ENCODE measurements at regions not wholly inside any gene's neighbourhood (a gene's known extent, or its start where the extent isn't known, plus 50 kb on each side); places are given as distances from the start of the nearest gene placed in this dataset.
"Not testable (repeated sequence)": the region's sequence is repeated elsewhere in the genome, so short reads cannot be mapped to it uniquely, and the experiment has no call there.

DNA sequence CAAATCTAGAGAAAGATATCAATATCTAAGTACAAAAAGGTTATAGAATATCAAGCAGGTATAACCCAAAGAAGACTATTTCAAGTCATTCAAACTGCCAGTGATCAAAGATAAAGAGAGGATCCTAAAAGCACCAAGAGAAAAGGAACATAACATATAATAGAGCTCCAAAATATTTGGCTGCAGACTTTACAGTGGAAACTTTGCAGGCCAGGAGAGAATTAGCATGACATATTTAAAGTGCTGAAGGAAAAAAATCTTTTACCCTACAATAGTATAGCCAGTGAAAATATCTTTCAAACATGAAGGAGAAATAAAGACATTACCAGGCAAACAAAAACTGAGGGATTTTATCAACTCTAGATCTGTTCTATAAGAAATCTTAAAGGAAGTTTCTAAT is 254.3 kb upstream of the ARHGEF26 start:
- DNase-seq: no peak

DNA sequence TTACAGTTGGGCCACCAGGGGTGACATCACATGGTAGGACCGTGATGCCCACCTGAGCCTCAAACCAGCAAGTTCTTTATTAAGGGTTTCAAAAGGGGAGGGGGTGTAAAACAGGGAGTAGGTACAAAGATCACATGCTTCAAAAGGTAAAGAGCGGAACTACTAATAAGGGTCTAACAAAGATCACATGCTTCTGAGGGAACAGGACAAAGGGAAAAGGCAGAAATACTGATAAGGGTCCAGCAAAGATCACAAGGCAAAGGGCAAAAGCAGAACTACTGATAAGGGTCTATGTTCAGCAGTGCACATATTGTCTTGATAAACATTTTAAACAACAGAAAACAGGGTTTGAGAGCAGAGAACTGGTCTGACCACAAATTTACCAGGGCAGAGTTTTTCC is 246.8 kb upstream of the ARHGEF26 start:
- not testable (repeated sequence) for DNase-seq

DNA sequence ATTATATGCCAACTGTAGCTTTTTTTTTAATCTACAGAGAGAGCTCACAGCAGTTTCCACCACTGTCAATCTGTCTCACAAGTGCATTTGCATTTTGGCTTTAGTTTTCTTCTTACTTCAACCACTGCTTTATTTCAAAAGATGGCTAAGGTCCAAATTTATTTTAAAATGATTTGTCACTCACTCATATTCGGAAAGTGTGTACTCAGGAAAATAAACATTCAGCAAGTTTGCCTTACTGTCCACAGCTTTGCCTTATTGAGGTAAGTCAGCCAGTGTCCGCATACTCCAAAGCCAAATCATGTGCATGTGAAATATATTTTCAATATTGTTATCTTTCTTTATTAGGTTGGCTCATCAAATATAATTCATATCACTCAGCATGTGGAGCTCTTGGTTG is 240.7 kb upstream of the ARHGEF26 start:
- DNase-seq: no peak

DNA sequence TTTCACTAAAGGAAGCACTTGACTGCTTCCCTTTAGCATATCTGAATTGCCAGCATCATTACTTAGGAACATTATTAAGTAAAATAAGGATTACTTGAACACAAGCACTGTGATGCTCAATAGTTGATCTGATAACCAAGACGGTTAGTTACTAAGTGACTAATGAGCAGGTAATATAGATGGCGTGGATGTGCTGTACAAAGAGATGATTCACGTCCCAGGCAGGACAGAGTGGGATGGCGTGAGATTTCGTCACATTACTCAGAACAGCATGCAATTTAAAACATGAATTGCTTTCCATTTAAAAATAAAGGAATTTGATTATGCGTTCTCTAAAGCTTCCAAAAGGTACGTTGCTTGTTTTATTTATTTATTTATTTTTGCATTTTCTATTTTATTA is 240.0 kb upstream of the ARHGEF26 start:
- DNase-seq: no peak

DNA sequence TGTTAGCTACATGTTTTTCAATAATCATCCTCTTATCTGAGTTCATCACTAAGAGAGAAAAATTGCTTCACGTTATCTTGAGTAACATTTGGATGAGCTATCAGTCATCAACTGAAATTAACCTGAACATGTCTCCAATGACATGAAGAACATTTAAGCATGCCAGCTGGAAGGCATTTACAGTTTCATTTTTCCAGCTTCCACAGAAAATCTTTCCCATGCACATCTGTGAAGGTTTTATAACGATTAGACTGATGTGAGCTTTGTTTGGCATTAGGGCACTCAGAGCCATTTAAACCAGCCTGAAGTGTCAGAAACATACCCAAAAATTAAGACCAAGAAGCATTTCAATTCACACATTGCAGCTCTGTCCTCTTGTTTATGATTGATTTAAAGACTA is 235.8 kb upstream of the ARHGEF26 start:
- no peak for DNase-seq

DNA sequence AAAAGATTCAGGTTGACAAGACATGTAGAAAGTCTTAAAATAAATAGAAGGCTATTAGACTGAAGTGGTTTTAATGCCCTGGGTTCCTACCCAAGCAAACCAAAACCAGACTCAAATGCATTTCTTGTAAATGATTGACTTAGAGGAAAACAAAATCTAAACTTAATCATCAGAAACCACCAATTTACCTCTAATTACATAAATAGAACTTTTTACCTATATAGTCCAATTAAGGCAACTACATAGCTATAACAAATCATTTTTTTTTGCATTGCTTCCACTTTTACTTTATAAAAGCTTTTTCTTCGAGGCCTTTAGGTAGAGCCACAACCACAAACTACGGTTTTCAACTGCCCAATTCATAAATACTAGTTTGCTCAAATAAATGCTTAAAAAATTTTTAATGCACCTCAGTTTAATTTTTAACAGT is 231.3 kb upstream of the ARHGEF26 start:
- DNase-seq: no peak

DNA sequence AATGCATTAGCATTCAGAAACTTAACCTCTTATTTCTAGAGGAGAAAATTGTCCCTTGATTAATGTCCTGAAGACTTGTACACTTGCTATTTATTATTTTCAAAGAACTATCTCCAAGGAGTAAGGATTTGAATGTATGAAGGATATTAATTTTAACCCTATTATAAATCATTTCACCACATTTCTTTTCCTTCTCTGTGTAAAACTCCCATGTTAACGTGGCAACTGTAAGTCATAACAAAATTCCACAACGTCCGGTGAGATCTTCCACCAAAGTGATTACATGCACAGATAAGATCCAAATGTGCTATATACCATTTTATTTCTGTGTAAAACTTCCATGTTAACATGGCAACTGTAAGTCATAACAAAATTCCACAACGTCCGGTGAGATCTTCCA is 229.1 kb upstream of the ARHGEF26 start:
- no peak for DNase-seq

DNA sequence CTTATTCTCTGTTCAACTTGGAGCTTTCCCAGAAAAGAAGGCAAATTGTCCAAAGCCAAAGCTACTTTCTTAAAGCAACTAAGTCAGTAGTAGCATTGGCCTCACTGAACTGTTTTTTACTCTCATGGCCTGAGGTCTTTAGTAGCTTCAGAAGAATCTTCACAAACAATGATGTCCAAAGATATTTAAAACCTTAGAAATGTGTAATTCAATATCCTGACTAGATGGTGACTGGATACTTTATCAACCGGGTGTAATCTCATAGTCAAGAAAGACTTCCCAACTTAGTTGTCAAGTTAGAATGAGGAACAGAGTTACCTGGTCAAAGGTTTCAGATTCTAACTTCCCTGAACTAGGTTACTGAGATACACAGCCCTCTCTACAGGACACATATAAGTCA is 226.3 kb upstream of the ARHGEF26 start:
- no peak for DNase-seq

DNA sequence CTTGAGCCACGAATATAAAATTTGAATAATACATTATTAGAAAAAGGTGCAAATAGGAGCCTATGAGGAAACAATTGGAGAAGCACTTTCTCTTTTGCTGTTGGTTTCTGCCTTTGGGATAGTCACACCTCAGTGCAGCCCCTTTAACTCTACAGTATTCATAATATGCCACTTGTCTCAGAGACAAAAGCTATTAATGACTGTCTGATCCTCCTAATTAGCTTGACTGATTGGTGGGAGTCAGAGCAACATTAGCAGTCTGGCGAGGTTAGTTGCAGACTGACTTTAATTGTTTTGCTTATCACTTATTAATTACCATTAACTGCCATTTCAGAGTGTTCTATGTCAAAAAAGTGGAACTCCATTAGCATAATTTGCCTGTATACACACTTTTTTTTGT is 225.0 kb upstream of the ARHGEF26 start:
- DNase-seq: no peak

DNA sequence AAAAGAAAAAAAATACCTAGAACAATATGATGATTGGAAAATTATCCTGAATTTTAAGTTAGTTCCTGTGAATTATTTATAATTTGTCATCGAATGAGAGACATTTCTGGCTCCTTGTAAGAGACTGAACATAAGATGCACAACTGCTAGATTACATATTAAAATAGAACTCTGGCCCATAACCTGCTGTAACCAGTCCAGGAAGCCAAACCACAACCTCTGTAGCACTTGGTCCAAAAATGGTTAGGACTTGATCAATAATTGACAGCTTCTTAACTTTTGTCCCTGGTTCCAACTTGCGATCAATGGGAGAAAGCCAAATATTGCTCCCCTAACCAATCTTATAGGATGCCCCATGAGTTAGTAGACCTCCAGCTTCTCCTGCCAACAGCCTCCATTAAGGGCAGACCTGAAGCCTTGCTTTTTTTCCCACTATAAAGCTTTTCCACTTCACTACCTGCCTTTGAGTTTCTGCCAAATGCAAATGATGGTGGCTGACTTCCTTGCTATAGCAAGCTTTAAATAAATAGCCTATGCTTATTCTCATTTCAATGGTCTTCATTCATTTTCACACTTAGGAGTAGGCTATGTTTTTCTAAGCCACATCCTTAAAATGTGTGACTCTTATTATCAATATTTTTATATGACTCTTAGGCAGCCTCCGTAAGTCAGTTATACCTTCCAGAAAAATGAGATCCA is 224.0 kb upstream of the ARHGEF26 start:
- no peak for DNase-seq

DNA sequence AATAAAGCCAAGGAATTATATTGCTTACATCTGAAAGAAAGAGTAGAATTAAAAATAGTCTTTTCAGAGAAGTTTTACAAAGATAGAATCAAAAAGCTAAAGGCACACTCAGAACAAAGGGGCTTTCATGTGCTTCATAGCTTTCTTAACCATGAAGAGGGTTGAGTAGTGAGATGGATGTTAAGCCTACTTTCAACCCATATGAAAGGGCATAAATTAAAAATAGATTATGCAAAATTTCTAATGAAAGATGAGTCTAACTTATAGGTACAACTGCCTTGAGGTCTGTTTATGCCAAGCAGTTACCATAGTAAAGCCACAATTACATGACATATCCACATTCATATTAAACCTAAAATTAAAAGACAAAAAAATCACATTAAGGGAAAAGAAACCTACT is 223.3 kb upstream of the ARHGEF26 start:
- no peak for DNase-seq

DNA sequence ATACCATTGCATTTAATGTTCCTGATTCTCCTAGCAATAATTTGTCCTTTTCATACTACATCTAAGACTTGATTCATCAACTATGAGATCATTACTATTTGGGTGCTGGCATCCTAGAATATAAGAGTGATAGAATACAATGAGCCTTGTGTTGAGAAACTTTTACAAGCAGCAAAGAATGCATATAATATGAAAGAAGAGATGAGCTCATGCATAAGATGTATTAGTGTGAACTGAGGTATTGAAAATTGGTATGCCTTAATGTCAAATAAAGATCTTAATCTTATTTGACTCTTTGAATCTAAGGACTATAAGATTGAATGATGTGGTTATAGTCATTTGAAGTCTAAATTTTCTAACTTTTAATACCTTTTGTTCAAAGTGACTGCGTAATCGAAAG is 220.0 kb upstream of the ARHGEF26 start:
- no peak for DNase-seq

DNA sequence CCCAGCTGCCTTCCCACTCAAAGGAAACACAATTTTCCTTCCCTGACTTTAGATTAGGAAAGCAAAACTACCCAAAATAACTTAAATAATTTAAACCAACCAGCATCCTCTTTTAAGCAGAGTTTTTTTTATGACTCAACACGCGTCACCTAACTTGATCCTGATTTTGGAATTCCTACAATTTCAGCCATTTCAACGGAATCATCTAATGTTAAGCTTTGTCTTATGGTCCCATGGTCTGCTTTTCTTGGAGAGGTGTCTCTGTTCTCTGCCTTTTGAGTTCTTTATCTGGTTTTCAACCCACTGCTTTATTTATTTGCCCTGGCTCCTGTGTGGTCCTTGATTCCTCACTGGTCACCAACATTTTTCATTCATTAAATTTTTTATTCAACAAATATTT is 219.2 kb upstream of the ARHGEF26 start:
- DNase-seq: no peak

DNA sequence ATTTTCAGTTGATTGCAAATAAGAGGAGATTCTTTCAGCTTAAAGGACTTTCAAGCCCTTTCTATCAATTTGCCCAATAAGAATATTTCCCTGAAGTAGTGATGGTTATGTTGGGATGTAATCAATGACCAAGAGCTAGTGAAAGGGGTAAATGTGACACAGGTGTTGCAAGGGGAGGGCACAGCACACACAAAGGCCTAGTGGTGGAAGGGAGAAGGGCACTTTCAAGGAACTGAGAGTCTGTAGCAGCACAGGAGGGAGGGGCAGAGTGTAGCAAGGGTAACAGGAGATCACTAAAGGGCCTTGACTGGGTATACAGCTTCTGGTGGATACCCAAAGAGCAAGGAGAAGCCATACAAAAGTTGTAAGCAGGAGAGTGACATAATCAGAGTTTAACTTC is 217.8 kb upstream of the ARHGEF26 start:
- DNase-seq: no peak

DNA sequence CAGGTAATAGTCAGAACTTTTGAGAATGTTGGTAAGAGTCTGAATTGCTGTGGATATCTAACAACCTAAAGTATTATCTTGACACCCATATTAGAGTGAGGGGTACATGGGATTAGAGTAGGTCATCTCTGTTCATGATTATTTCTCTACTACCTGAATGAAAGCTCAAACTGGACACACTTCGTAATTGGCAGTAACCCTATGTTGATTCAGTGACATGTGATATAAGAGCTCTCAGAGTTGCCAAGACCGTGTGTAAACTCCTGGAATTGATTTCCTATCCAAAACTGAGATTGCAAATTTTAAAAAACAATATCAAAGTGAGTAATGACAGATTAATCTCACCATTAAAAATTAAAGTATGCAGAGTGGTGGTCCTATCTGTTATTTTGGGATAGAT is 214.8 kb upstream of the ARHGEF26 start:
- no peak for DNase-seq

DNA sequence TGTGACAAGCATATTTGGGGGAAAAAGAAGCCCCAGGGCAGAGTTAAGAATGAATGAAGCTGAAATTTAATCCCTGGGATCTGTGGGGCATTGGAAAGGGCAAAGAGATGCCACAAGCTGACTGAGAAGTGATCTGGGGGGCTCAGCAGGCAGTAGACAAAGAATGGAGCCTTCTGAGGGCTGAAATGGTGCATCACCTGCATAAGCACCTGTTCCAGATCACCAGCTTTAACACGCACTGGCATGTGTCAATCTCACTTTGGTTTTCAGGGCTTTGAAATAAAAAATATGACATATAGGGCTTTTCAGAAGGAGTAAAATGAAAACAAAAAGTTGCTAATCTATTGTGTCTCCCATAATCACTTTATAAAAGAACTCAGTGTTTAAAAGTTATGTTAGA is 210.8 kb upstream of the ARHGEF26 start:
- DNase-seq: no peak

DNA sequence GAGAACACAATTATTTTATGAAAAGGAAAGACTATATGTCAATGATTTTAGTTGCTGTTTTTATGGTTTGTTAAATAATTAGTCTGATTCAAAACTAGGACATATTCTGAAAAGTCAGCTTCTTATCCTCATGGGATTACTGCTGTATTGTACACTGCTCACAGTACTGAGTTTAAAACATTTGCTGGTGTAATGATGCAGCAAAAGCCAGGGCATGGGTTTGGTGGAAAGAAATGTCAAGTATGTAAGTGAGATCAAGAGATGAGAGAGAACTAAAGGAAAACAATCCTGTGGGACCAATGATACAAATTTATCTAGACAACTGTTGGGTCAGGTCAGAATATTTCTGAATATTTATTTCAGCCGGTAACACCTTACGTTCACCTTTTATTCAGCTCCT is 210.1 kb upstream of the ARHGEF26 start:
- DNase-seq: no peak

DNA sequence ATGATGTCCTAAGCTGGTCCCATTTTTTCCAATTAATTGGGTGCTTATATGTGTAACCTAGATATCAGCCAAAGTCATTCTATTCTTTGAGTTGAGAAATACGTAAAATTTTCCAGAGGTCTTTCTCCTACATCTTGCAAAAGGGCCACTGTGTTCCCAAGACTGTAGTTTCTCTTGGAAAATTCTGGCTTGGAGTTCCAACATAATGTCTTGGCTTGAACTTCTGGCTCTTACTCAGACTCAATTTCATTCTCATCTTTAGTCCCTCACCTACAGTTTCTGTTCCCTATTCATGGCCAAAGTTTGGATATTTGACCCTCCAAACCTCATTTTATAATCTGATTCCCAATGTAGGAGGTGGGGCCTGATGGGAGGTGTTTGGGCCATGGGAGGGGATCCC is 201.4 kb upstream of the ARHGEF26 start:
- DNase-seq: no peak

DNA sequence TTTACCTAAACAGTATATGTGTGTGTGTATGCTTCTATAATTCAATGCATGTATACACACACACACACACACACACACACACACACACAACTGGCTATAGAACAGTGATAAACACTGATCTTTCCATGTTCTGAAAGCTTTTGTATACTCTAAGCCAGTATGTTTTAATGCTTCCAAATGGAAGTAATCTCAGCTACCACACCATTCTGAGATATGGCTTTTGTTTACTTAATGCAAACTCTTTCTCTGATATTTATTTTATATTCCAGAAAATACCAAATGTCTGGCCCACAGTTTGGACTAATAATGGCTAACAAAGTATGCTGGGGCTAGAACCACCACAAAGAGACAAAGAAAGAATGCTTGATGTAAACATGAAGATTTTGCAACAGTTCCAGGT is 199.4 kb upstream of the ARHGEF26 start:
- no peak for DNase-seq

DNA sequence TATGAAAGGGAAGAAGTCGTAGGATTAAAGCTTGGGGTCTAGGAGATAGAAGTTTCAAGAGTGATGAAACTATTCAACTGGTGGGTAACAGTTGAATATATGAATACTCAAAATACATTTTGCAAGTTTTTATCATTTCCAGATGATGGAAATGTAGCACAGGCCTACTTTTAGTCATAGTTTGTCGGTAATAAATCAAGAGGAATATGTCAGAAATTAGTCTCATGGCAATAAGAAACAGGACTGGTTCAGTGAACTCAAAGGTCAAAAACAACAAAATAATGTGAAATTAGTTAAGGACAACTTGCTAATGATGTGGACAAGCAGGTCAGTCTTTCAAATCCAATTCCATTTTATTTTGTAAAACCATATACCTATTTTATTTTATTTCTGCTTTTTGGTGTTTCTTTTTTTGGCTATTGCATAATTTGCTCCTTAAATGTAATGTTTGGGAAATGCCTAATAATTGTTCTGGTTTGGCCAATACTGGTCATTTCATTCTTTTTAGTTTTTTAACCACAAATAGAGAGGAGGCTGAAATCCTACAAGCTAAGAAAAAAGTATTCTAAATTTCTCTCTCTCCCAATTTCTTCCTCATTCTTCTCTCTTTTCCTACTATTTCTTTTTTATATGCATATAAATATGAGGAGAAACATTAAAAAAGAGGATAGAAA is 195.2 kb upstream of the ARHGEF26 start:
- DNase-seq: no peak

DNA sequence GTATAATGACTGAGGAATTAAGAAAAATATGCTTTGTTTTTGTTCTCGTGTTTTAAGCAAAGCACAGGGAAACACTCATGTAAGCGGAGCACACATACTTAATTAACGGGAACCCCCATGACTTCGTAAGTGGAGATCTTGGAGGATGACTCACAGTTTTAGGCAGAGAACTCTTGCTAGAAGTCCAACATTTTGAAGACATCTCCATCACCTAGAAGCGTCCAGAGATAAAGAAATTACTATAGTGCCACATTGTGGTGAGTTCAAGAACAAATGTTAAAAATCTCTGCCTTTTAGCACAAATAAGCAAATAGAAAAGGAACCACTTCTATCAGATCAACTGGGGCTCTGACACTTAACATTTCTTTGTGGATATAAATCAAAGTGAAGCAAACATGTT is 194.1 kb upstream of the ARHGEF26 start:
- no peak for DNase-seq

DNA sequence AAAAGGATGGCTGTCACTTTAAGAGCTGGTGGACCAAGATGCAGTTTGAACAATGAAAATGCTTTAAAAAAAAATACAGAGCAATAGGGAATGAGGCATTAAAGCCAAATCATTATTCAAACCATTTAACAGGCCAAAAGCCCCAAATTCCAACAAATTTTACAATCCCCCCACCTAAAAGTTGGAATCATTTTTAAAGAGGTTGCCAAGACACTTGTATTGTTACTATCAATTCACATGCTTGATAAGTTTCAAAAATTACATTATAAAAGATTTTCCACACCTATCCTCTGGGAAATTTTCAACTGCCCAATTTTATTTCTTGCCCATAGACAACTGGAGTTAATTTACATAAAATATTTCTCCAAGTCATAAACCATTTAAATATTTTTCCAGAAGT is 192.3 kb upstream of the ARHGEF26 start:
- no peak for DNase-seq

DNA sequence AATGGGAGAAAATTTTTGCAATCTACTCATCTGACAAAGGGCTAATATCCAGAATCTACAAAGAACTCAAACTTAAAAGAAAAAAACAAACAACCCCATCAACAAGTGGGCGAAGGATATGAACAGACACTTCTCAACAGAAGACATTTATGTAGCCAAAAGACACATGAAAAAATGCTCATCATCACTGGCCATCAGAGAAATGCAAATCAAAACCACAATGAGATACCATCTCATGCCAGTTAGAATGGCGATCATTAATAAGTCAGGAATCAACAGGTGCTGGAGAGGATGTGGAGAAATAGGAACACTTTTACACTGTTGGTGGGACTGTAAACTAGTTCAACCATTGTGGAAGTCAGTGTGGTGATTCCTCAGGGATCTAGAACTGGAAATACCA is 187.7 kb upstream of the ARHGEF26 start:
- not testable (repeated sequence) for DNase-seq

DNA sequence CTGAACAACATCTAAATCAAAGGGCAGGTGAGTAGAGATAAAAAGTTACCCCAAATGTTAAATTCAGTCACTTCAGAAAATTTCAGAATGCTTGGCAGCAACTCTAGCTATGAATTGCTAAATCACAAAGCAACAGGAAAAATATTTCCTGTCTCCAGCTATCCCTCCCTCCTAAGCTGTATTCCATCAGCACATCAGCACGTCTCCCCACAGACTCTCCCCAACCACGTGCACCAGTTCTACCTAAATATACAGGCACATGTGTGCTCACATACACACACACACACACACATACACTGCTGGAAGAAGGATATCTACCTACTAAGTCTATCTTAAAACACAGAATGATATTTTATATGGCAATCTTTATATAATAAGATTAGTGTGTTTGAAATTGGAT is 177.1 kb upstream of the ARHGEF26 start:
- DNase-seq: no peak

DNA sequence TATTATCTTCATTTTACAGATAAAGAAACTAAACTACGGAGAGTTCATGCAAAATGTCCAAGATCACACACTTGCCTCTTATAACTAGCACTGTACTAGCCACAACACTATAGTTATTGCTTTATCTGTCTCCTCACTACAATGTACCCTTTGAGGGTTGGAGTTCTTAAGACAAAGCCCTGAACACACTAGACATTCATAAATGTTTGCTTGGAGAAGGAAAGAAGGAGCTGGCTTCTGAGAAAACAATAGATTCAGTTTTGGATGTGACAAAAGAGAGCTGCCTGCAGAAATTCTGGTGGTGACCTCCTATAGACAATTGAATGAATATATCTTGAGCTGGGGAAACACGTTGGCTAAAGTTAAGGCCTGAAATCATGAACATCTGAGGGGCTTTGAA is 169.9 kb upstream of the ARHGEF26 start:
- no peak for DNase-seq

Data from central memory CD4-positive, alpha-beta T cell (primary cell).